ENCODE measurements at regions not wholly inside any gene's neighbourhood (a gene's known extent, or its start where the extent isn't known, plus 50 kb on each side); places are given as distances from the start of the nearest gene placed in this dataset.

DNA sequence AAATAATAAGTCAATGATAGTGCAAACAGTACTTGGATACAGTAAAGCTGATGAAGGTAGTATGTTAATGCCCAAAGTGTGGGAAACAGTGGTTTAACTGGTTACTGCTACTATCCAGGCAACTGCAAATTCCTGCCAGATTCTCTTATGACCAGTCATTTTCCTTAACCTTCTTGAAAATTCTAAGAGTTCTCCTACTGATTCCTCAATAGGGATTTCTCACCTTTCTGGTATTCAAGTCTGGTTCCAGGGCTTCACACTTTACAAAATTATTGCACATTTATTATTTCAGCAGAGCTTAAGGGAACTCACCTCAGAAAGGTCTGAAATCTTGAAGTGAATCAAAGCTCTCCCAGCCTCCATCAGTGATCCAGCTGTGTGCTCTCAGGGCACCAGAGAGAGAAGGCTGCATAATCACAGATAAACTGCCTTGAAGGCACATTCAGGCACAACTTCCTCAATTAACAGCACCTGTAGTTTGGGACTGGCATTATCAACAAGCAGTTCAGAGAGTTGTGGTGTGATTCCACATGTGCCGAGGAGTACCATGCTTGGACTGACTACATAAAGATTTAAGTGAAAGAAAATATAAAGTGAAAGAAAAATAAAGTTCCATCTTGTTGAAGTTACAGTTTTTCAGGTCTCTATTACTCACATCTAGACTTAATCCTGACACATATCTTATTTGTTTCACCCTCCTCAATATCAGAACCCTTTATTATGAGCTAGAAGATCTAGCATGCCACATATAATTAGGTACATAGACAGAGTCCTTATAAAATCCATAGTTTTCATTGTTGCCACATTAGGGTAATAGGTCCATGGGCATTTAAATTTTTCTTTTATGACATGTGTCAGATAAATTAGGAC is 59.5 kb upstream of the TIPARP start:
- POLR2A ChIA-PET (ENCODE audit: low non-redundant PET) = no interaction called here
- CTCF ChIA-PET = no interaction called here
- DNase-seq (ENCODE audit: low spot score) = no peak
- TF ChIP-seq CTCF (conservative IDR thresholded peaks at IDR 0.05; ENCODE audit: low read depth) = no peak
- H3K27ac ChIP-seq = no peak overlapping the region

DNA sequence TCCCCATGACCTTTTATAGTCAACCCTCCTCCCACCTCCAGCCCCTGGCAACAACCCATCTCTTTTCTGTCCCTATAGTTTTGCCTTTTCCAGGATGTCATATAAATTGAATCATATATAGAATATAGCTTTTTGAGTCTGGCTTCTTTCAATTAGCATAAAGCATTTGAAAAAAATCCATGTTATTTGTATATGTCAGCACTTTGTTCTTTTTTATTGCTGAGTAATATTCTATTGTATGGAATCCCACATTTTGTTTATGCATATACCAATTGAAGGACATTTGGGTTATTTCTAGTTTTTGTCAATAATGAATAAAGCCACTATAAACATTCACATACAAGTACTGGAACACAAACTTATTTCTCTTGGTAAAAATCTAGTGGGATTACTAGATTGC is 58.0 kb upstream of the SSR3 start:
- DNase-seq (ENCODE audit: low spot score) = no peak
- no peak overlapping the region for H3K27ac ChIP-seq
- ChIA-PET POLR2A (ENCODE audit: low non-redundant PET) (no interaction called here), CTCF (no interaction called here)
- TF ChIP-seq CTCF (conservative IDR thresholded peaks at IDR 0.05; ENCODE audit: low read depth) = no peak

DNA sequence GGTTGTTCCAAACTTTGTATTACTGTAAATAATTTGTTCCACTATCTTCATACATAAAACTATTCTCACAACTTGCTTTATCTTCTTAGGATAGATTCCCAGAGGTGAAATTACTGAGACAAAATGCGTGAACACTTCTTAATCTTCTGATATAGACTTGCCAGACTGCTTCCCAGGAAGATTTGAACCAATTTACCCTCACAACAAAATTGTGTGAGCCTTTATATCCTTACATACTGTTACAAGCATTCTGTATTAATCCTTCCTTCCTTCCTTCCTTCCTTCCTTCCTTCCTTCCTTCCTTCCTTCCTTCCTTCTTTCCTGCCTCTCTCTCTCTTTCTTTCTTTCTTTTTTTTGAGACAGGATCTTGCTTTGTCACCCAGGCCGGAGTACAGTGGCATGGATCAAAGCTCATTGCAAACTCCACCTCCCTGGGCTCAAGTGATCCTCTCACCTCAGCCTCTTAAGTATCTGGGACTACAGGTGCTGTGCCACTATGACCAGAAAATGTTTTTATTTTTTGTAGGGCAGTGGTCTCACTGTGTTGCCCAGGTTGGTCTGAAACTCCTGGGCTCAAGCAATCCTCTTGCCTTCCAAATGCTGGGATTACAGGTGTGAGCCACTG is 57.1 kb upstream of the SSR3 start:
- POLR2A ChIA-PET (ENCODE audit: low non-redundant PET) = no interaction called here

GRCh38 chr3:156610154-156610553 is 55.2 kb upstream of the SSR3 start:
- POLR2A ChIA-PET (ENCODE audit: low non-redundant PET) = no interaction called here
- CTCF ChIA-PET = no interaction called here
- no peak for DNase-seq (ENCODE audit: low spot score)
- no peak for TF ChIP-seq CTCF (conservative IDR thresholded peaks at IDR 0.05; ENCODE audit: low read depth)
- no peak overlapping the region for H3K27ac ChIP-seq

More for the DNA sequence above, 57.1 kb upstream of the SSR3 start:
- no peak for TF ChIP-seq CTCF (conservative IDR thresholded peaks at IDR 0.05; ENCODE audit: low read depth)
- no peak for DNase-seq (ENCODE audit: low spot score)
- H3K27ac ChIP-seq = no peak overlapping the region
- CTCF ChIA-PET = no interaction called here

DNA sequence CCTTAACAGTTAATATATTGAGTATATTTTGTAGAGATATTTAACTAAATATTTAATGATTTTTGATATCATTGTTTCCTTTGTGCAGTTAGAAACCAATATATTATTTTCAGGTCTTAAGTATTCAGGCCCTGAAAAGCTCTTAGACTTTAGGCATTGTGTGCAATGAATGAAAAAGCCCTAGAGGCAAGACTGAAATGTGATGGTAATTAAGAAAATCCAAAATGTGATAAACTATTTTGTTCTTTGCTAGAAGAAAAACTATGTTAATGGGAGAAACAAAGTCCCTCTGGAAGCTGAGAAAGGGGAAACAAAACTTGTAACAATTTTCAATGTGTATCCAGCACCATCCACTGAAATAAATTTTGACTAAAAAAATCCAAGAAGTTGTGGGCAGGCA is 54.6 kb upstream of the SSR3 start:
- POLR2A ChIA-PET (ENCODE audit: low non-redundant PET) = no interaction called here
- DNase-seq (ENCODE audit: low spot score) = no peak
- CTCF ChIA-PET = interaction anchor here (0.6 kb wide), 1 partner anchor 84 kb away, joined by 3 read pairs; no protein-coding TSS in a partner anchor
- no peak for TF ChIP-seq CTCF (conservative IDR thresholded peaks at IDR 0.05; ENCODE audit: low read depth)
- H3K27ac ChIP-seq = no peak overlapping the region

GRCh38 chr3:156608601-156609514 is 53.9 kb upstream of the SSR3 start:
- H3K27ac ChIP-seq = no peak overlapping the region
- ChIA-PET CTCF (interaction anchor here (0.5 to 0.6 kb wide), 2 partner anchors 52 to 83 kb away, joined by 3 read pairs; no protein-coding TSS in a partner anchor), POLR2A (ENCODE audit: low non-redundant PET) (no interaction called here)
- TF ChIP-seq CTCF (conservative IDR thresholded peaks at IDR 0.05; ENCODE audit: low read depth) = no peak
- DNase-seq (ENCODE audit: low spot score) = no peak
